Thyroid gland (tissue), 4 donors: ENCODE measurements at regions not wholly inside any gene's neighbourhood (a gene's known extent, or its start where the extent isn't known, plus 50 kb on each side); places are given as distances from the start of the nearest gene placed in this dataset.

ENCODE experiments used
- DNase-seq, 2 donors: peaks; one replicate each; pipeline ENCODE4 v3.0.0-alpha.2; 2019
- H3K27ac ChIP-seq, 3 donors: fragments of 200-600 bp; sonication (generic); 1 replicate in 2 of 3; 2 replicates in 1 of 3; pipeline ENCODE4 v1.5.1; 2016 to 2019; ENCODE audit warnings: mild to moderate bottlenecking in 1 of 3, moderate library complexity in 1 of 3
- H3K27me3 ChIP-seq: fragments of 200-600 bp; sonication (generic); one replicate; pipeline ENCODE4 v1.5.1; 2019
- H3K36me3 ChIP-seq, 2 donors: fragments of 200-600 bp; sonication (generic); one replicate each; pipeline ENCODE4 v1.5.1; 2016 to 2019
- H3K4me1 ChIP-seq, 2 donors: fragments of 200-600 bp; sonication (generic); one replicate each; pipeline ENCODE4 v1.5.1; 2017 to 2019
- H3K4me3 ChIP-seq, 3 donors: fragments of 200-600 bp; sonication (generic); replicated peaks in 1 of 3; 1 replicate in 2 of 3; 2 replicates in 1 of 3; pipeline ENCODE4 v1.5.1; 2016; ENCODE audit warnings: mild to moderate bottlenecking in 1 of 3
- H3K9me3 ChIP-seq: fragments of 200-600 bp; sonication (generic); one replicate; pipeline ENCODE4 v1.5.1; 2017
- POLR2A ChIP-seq, 2 donors: fragments of 450-650 bp; IDR thresholded peaks; one replicate each; pipeline ENCODE4 v1.6.1; 2017; ENCODE audit warnings: antibody characterized with exemption in 2 of 2, mild to moderate bottlenecking in 2 of 2, moderate library complexity in 1 of 2
- WGBS, 2 donors: methylation state at CpG; one replicate each; pipeline ENCODE4 v1.1.5; 2017; 5-methylcytosine and 5-hydroxymethylcytosine counted together
- intact Hi-C: fragments of 100-400 bp; cut with DNase I; formaldehyde crosslinking; loops from one replicate; pipeline ENCODE4 v1.15.1; 2023
- TF ChIP-seq, protein P1 (sequence below), 6 experiments: fragments of 200-600 bp in 3 of 6; fragments of 450-650 bp in 3 of 6; sonication (generic) in 3 of 6; IDR thresholded peaks; one replicate each; pipeline ENCODE4 v1.5.1; 2016 to 2019; ENCODE audit warnings: antibody characterized with exemption in 6 of 6, mild to moderate bottlenecking in 2 of 6, inconsistent platforms in 1 of 6, moderate library complexity in 1 of 6

DNA sequence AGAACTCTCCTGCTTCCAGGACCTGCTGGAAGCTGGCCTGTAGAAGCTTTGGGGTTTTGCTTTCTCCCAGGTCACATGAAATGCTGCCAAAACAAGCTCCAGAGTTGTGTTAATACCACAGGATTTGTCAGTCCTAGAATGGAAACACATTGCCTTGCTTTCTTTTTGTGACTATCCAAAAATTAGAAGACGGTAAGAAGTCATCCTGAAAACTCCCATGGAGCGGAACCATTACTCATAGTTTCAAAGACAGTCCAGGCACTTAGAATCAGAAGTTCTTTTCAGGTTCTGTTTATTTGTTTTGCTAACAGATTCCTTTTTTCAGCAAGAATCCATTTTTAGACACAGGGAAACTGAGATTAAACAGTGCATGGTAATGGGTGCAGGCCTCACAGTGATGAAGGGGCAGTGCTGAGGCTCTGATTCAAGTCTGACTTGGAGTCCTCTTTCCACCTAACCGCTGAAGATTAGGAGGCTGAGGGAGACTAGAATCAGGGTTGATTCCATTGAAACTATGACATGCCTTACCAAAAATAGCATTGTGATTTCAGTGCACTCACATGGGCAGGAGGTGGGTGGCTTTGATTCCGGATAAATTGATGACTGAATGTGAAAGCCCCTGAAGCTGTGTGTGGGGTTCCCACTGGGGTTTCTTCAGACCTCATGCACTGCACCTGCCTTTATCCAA, 72.2 kb upstream of the NAA20 start:
- Histone ChIP-seq H3K9me3 (no peaks in the 10 kb centered on the region), H3K36me3 (no peaks in the 10 kb centered on the region), H3K4me1 (peaks cover 28 to 63% of the 10 kb centered on the region in 2 donors), H3K27me3 (no peaks in the 10 kb centered on the region), H3K4me3 (no peak overlapping the region), H3K27ac (peak overlapping the region; percentile 47 to 78 (median 69))
- intact Hi-C loops, result no loop called here
- WGBS, 2 donors, result 48 to 65% methylated on average over 4 of the region's 4 CpGs
- TF ChIP-seq, protein P1, sequence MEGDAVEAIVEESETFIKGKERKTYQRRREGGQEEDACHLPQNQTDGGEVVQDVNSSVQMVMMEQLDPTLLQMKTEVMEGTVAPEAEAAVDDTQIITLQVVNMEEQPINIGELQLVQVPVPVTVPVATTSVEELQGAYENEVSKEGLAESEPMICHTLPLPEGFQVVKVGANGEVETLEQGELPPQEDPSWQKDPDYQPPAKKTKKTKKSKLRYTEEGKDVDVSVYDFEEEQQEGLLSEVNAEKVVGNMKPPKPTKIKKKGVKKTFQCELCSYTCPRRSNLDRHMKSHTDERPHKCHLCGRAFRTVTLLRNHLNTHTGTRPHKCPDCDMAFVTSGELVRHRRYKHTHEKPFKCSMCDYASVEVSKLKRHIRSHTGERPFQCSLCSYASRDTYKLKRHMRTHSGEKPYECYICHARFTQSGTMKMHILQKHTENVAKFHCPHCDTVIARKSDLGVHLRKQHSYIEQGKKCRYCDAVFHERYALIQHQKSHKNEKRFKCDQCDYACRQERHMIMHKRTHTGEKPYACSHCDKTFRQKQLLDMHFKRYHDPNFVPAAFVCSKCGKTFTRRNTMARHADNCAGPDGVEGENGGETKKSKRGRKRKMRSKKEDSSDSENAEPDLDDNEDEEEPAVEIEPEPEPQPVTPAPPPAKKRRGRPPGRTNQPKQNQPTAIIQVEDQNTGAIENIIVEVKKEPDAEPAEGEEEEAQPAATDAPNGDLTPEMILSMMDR (IDR thresholded peaks at IDR 0.05), result no peak
- TF ChIP-seq POLR2A (IDR thresholded peaks at IDR 0.05), result no peak
- peak in 1 of 2 donors; percentile 26 for DNase-seq

DNA sequence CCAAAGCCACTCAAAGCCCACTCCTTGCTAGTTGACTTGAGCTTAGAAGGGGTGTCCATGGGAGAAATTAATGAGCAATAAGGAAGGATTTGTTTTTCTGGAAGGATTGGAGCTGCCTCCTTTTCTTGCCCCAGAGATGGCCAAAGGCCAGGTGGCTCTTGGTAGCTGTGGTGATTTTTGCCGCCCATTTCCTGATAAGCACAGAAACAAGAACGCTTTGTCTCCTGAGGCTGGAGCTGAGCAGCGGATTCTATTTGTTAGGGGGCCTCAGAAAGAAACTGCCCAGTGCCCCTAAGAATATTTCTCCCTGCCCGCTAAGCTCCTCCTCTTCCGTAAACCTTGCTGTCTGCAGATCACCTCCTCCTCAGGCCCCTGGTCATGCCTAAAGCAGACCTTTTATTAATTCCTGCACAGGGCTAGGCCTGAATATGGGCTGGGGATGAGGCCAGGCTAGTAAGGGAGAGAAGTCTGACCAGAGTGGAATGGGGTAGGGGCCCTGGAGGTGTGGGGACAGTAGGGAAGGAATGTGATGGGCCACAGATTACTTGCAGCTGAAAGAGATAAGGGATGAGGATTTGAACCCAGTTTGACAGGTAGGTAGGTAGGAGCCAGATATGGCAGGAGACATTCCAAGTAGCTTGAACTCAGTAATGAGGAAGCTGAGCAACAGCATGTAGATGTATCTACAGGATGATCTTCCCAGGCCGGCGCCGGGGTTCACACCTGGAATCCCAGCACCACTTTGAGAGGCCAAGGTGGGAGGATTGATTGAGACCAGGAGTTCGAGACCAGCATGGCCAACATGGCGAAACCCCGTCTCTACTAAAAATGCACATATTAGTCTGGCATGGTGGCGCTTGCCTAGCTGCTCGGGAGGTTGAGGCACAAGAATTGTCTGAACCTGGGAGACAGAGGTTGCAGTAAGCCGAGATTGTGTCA, 71.2 kb upstream of the NAA20 start:
- TF ChIP-seq, protein P1 (IDR thresholded peaks at IDR 0.05), result no peak
- intact Hi-C loops, result no loop called here
- 92 to 94% methylated on average over 14 of the region's 14 CpGs for WGBS, 2 donors
- peak in 1 of 2 donors; percentile 36 for DNase-seq
- no peaks in the 10 kb centered on the region for H3K9me3 ChIP-seq
- H3K27ac ChIP-seq, result peak overlapping the region in 2 of 3 donors; percentile 47 to 78
- no peaks in the 10 kb centered on the region for H3K36me3 ChIP-seq
- peaks cover 28 to 52% of the 10 kb centered on the region in 2 donors for H3K4me1 ChIP-seq
- H3K27me3 ChIP-seq, result no peaks in the 10 kb centered on the region
- no peak overlapping the region for H3K4me3 ChIP-seq

DNA sequence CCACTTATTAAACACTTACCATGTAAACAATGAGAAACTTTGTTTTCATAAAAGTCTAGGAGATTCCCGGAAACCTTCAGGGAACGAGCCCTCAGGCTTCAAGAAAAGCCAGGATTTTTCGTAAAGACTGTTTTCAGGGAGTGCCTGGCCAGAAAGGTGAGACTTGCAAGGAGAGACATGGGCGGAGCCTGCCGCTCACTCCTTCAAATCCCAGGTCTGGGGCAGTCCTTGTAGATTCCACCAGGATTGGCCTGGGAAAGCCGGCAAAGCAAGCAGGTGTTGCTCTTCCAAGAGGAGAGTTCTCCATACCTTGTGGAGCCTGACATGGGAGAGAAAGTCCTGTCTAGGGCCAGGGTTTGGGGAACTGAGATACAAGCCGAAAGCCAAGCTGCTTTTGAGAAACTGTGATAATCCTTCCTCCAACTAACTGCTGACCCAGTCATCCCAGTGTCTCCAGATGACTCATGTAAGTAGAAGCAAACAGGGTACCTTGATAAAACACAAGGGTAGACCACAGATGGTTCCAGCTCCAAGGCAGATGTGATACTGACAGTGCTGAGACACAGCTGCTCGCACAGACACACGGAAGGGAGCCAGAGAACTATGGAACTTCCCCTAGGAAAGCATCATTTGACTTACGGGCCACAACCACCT, 69.4 kb upstream of the NAA20 start:
- intact Hi-C loops, result no loop called here
- no peak overlapping the region for H3K4me3 ChIP-seq
- H3K27me3 ChIP-seq, result no peaks in the 10 kb centered on the region
- DNase-seq, result no peak
- TF ChIP-seq, protein P1 (IDR thresholded peaks at IDR 0.05), result no peak
- no peak for TF ChIP-seq POLR2A (IDR thresholded peaks at IDR 0.05)
- H3K36me3 ChIP-seq, result no peaks in the 10 kb centered on the region
- H3K4me1 ChIP-seq, result peaks cover 36 to 44% of the 10 kb centered on the region in 2 donors
- no peaks in the 10 kb centered on the region for H3K9me3 ChIP-seq
- WGBS, 2 donors, result 93 to 96% methylated on average over 9 to 10 of the region's 10 CpGs
- no peak overlapping the region for H3K27ac ChIP-seq

DNA sequence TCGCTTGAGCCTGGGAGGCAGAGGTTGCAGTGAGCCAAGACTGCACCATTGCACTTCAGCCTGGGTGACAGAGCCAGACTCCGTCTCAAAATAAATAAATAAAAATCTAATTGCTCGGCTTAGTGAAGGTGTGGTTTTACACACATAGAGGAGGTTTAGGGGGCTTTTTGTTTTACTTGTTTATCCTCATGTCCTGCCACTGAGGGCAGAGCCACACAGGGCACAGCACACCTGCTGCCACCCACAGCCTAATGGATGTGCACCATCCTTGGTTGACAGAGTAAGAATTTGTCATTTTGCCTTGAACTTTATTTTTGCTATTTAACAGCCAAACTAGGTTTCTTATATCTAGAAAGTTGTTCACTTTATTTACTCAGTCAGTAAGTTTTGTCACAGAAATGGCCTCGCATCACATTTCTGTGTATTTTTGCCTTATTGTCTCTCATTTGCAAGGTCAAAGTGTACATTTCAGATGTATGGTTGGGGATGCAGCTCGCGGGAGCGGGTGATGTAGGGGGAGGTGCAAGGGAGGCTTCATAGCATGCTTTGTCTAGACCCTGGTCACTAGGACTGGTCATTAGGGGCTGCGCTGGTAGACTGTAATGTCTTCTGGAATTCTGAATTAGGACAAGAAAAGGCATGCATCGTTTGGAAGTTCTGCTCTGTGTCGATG, 67.8 kb upstream of the NAA20 start:
- H3K36me3 ChIP-seq, result no peaks in the 10 kb centered on the region
- intact Hi-C loops, result no loop called here
- H3K9me3 ChIP-seq, result no peaks in the 10 kb centered on the region
- no peak overlapping the region for H3K27ac ChIP-seq
- WGBS, 2 donors, result 93% methylated on average over 10 of the region's 10 CpGs
- peaks cover 42 to 46% of the 10 kb centered on the region in 2 donors for H3K4me1 ChIP-seq
- no peaks in the 10 kb centered on the region for H3K27me3 ChIP-seq
- DNase-seq, result no peak
- H3K4me3 ChIP-seq, result no peak overlapping the region
- no peak for TF ChIP-seq POLR2A (IDR thresholded peaks at IDR 0.05)
- TF ChIP-seq, protein P1 (IDR thresholded peaks at IDR 0.05), result no peak
